Stimulated activated CD8-positive, alpha-beta memory T cell treated with anti-CD3 and anti-CD28 coated beads, Interleukin-12 subunit alpha, Interleukin-12 subunit beta, amount 100 ng/mL, for 1 hour (primary cell): ENCODE measurements at regions not wholly inside any gene's neighbourhood (a gene's known extent, or its start where the extent isn't known, plus 50 kb on each side); places are given as distances from the start of the nearest gene placed in this dataset.

Source experiments
- DNase-seq: peaks from one replicate; pipeline ENCODE4 v3.0.0-alpha.2; 2020; ENCODE audit warnings: low read depth

DNA sequence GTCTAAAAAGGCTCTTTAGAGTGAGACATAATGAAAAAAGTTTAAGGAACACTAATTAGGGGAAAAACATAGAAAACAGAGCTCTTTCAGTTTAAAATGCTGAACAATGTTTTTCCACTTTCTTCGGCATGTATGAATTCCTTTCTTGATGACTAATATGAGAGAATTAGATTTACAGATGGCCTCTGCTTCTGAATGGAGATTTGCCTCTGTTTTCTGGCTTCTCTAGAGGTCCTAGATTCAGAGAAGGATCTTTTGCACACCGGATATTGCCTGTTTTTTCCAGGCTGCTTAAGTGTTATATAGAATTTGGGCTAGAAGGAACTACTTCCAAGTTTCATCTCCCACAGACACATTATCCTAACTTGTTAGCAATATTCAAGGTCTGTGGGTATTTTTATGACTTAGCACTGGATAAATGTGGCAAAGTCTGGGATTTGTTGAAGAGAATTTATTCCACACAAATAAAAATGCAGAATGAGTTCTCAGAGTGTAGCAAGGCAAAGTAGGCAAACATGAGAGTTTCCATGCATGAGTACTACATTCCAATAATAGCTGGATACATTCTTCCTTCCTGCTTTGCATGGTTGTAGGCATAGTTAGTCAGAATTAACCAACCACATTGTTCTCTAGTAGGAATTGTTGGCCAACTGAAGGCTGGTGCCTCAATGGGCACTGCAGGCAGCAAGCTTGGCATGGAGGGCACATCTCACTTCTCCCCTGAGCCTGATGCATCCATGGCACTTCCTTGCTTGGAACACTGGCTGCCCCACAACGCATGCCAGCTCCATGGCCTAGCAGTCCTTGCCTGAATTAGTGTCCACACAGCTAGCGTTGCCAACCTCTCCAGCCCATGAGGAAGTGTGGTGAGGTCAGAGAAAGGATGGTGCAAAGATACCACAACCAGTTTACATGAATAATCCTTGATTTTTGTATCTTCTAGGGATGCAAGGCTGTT is 224.2 kb downstream of the CLIC5 start:
- no peak for DNase-seq

DNA sequence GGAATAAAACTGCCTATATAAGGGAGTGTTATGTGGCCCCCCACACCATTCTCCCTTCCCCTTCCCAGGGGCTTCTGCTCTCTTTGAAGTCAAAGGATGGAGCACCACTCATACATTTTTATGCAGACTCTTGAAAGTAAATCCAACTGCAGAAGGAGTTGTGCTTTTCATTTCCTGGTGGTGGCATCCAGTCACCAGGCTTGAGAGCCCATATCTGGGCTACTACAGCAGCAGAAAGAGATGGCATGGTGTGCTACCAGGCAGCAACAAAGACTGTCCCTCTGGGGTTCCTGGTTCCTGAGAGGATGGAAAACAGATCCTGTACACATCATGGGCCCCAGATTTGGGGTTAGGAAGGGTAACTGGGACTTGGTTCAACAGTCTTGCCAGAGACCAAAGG is 226.4 kb downstream of the CLIC5 start:
- no peak for DNase-seq

DNA sequence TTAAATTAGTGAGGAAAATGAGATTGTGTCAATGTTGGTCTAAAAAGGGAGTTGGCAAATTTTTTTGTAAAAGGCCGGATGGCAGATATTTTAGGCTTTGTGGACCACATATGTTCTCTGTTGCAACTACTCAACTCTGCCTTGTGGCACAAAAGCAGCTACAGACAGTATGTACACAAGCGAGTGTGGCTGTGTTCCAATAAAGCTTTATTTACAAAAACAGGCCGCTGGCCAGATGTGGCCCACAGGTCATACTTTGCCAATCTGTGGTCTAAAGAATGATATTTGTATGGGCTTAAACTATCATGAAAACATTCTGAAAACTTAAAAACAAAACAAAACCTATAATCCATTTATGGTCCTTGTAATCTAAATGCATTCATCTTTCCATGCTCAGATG is 228.3 kb downstream of the CLIC5 start:
- DNase-seq: no peak

DNA sequence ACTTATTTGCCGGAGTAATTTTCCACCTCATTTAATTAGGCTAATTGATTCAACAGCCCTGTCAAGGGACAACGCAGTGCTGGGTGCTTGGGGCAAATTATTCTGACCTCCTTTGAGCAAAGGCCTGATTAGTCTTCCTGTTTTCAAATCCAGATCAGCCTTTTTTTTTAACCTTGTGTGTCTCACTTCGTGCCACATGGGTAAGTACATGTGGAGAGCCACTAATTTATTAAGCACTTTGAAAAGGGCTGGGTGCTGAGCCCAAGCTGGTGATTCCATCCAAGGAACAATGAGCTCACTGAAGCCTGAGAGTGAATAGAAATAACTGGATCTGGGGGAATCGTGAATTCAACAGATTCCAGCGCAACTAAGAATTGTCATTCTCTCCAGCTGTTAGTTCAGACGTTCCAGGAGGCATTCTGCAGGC is 229.3 kb downstream of the CLIC5 start:
- DNase-seq: no peak

DNA sequence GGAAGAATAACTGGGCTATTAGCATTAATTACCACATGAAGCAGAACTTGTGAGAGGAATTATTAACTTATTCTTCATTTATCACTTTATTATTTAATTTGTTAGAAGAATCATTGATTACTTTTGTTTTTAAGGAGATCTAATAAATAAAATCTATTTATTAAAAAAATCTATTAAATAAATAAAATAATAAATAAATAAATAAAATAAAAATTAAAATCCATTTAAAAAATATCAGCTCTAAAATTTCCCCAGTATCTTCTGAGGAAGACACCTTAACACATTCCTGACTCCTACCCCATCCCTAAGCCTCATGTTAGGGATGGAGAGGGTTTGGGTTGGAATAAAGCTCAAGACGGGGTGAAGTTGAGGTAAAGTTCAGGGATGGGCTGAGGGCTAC is 231.4 kb downstream of the CLIC5 start:
- no peak for DNase-seq

DNA sequence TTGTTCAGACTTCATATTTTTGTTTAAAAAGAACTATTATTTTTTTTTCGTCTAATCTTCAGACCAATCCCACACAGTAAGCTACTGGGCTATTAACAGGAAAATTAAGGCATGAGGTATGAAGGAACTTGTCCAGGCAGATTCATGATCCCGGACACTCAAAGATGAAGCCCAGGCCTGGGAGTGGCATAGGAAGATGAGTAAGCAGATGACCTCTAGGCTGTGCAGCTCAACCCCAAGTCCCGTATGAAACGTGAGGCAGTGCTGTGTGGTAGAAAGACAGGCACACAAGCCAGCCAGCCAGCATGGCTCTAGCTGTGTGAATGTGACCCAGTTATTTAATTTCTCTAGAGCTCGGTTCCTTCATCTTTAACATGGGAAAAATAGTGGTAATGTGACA is 231.9 kb downstream of the CLIC5 start:
- no peak for DNase-seq

DNA sequence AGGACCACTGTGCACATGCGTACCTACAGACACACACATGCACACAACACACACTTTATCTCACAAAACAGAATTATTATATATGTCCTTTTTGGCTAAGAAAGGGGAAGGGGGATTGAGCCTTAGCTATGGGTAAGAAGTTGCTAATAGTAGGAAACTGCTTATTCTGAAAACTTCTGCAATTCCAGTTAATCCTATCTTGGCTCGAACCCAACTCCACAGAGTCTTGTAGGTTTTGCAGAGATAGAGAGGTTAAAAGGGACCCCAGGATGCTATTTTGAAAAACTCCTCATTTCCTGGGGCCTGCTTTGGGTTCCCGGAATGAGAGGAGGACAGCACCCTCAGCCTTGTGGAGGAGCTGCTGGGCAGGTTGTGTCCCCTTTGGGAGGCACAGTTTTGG is 233.8 kb downstream of the CLIC5 start:
- no peak for DNase-seq

DNA sequence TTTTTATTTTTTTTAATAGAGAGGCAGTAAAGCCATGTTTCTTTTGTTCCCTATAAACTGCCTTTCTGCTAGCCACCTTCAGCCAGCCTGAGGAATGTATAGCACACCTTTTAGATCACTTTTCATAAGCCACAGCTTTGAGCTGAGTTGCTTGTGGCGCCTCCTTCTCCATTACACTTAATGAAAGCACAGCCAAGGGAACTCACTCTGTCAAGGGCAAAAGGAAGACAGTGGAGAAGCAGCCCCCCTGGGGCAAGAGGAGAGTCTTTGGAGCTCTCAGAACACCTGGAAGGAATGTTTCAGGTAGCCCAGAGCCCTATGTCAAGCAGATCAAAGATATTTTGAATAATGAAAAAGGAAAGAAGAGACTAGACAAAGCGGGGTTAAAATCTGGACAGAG is 235.1 kb downstream of the CLIC5 start:
- no peak for DNase-seq

DNA sequence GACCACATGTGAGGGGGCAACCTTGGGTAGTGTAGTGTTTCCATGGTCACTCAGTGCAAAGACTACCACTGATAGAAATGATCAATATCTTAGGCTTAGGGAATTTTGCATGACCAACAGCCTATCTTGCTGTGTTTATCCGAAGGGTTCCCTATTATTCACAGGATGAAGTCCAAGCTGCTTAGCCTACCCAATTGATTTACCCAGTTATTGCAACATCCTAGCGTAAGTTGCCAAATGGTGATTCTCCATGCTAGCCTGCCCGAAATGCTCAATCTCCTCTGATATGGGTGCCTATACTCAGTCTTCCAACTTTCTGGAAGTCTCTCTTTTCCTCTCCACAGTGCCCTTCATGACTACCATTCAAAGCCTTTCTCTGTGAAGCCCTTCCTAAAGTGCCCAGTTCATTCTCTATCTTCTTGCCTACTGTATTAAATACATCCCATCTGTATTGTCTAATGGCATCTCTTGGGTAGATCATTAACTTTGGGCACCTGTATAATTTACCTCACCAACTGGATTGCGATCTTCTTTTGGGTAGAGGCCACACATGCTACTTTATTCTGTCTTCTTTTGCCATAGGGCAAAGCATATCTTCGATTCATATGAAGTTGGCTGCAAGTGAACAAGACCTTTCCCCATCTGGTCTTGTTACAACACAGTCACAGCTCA is 240.5 kb downstream of the CLIC5 start:
- DNase-seq: no peak

DNA sequence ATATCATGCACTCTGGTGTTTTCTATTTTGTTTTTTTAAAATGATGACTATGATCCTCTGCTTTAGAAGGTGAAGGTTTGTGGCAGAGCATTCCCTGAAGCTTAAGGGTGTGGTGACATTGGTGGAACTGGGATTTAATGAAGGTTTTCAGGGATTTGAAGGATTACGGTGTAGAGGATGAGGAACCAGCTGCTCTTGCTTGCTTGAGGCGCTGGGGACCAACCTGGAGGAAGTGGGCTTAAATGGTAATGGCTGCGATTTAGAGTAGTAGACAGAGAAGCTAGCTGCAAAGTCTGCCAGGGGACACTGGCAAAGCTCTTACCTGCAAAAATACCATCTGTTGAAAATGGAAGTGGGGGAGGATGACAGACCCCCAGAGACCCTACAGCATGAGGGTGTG is 241.8 kb downstream of the CLIC5 start:
- no peak for DNase-seq

DNA sequence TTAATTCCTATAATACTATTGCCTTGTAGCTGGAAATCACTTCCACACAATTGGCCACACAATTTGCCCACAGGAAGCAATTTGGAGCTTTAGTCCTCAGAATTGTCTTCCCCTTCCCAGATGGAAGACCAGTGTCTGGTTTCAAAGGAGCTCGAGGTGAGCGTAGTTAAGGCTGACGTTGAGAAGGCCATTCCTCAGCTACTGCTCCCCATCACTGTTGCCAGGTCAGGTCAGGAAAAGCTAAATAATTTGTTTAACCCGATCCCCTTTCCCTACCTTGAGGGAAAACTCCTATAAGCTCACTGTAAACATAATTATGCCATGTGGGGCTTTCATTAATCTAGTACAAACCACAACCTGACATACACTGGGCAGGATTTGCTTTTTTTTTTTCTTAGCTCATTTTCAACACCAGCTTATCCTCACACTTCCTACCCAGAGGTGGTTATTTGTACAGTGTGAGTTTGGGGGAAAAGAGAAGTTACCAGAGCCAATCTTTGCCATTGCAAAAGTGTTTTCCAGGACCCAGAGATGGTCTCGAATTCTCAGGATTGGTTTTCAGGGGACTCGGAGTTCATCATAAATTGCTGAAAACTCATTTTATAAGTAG is 242.7 kb downstream of the CLIC5 start:
- DNase-seq: no peak

DNA sequence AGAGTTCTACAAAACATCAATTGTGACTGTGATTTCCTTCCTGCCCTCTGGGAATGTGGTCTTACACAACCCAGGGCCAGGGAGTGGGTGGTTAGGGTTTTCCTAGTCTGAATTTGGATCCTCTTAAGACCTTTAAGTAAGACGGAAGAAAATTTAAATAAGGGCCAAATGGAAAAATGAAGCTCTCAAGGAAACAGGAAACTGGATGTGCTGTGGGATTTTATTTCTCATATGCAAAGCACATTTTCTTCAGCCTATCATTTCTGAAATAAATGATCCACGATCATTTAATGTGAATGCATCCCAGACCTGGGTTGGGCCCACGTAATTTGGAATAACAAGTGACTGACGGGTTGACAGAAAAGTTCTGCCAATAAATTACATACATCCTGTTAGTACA is 243.6 kb downstream of the CLIC5 start:
- DNase-seq: no peak

DNA sequence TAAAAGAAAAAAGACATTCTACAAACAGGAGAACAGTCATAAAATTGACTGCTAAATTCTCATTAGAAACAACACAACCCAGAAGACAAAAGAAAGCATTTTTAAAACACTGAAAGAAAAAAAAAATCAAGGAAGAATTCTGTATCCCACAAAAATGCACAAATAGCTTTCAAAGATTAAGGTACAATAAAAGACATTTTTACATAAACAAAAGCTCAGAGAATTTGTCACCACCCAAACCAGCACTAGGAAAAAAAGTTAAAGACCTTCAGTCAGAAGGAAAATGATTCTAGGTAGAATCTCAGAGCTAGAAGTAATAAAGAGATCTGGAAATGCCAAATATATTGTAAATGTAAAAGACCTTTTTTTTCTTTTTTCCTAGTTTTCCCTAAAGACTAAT is 252.4 kb downstream of the CLIC5 start:
- no peak for DNase-seq

DNA sequence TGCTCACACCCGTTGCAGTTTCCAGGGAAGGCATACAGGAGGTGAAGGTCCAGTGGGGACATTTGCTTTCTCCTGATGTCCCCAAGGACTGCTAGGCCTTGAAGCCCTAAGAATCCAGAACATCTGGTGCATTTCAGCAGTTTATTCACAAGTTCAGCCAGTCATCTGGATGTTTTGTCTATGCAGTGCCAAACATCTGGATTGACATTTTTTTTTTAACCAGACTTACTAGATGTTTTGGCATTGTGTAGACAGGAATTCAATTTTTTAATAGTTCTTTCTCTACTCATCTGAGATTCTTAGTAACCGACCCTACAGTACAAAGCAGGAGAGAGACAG is 256.2 kb downstream of the CLIC5 start:
- no peak for DNase-seq

DNA sequence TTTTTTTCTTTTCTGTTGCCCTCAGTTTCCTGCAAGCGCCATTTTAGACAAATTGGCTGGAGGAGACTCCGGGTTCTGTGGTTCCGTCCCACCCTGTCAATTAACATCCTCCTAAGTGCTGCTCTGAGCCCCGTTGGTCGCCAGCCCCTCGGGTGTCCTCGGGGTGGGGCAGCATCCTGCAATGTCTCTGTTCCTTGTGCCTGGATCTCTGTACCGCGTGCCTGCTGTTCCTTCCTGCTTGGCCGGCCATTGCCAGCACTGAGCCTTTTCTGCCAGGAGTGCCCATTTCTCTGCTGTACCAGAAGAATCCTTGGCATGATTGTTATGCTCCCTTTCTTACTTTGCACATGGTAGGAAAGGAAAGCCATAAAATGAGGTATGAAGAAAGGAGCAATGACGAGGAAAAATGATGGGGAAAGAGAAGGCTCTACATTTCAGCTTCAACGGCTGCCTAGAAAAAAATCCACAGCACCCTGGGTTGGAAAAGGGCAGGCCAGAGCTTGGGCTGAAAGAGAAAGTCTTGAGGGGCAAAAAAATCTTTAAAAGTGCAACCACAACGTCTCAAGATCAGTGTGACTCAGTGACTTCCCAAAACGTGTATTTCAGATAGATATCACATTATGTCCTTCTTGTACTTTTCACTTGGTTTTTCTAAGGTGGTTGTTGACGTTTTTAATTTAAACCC is 256.7 kb downstream of the CLIC5 start:
- DNase-seq: no peak

DNA sequence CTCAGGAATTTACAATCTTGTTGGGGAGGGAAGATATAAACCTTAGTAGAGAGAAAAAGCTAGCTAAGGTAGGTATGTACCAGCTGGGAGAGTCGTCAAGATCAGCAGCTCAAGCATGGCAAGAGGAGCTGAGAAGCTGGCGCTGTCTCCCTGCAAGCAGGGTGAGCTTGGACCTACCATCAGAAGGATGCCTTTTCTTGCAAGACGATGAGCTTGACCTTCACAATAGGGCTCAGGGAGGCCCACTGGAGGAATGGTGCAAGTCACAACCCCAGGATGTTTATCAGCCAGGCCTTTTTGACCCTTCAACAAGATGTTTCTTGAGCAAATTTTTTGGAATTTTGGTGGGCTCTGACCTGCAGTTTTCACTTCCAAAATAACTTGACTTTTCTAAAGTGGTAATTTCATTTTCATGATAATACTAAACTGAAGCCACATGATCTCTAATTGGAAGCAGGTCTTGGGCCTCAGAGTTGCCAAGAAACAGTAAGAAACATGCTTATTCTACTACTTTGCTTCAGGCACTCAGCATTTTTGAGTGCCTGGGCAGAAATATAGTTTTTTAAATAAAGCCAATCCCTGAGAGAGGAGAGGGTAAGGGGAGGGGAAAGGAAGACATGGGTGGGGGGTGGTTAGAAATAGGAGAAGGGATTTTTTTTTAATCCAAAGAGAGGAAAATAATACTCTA is 258.1 kb downstream of the CLIC5 start:
- DNase-seq: no peak

DNA sequence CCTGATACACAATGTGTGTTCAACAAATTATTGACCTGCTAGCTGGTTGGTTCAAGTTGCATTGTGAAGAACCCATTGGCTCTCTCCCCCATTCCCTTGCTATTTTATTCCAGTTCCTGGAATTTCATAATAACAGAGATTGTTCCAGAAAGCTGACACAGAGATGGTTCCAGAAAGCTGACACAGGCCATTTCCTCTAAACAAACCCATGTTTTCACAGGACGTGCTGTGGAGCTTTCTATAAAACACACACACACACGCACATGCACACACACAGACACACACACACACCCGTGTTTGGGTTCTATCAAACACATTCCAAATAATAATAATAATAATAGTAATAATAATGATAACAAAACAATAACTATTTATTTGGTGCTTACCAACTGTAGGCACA is 259.1 kb downstream of the CLIC5 start:
- DNase-seq: no peak

DNA sequence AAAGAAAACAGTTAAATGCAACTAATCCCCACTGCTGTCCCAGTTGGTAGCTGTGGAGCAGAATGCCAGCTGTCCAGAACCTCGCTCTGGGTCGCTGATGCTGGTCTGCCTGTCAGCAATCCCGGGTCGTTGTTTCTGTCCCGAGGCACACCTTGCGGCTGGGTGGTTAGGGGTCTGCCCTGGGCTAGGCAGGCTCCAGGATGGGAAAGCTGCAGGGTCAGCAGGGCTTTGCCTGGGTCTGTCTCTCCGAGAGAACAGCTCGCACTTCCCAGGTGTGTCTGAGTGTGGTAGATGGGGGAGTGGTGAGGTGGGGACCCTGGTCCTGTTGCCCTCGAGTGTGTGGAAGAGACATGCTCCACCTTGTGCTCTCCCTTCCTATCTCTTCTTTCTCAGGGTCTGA is 261.2 kb downstream of the CLIC5 start:
- no peak for DNase-seq

DNA sequence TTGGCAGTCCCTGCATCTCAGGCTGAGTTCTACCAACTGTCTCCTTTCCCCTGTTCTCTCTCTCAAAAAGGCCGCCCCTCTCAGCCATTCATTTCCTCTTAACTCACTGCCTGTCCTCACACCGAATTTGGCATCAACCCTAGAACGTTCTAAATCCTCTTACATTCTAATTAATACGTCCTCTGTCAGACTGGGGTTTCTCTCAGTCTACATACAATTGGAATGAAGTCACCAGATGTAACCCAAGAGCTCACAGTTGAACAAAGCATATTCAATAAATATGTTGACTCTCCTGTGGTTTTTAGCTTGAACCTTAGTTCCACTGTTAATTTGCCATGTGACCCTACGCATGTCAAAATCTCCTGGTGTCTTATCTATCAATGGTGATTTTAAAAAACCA is 269.6 kb downstream of the CLIC5 start:
- DNase-seq: no peak

DNA sequence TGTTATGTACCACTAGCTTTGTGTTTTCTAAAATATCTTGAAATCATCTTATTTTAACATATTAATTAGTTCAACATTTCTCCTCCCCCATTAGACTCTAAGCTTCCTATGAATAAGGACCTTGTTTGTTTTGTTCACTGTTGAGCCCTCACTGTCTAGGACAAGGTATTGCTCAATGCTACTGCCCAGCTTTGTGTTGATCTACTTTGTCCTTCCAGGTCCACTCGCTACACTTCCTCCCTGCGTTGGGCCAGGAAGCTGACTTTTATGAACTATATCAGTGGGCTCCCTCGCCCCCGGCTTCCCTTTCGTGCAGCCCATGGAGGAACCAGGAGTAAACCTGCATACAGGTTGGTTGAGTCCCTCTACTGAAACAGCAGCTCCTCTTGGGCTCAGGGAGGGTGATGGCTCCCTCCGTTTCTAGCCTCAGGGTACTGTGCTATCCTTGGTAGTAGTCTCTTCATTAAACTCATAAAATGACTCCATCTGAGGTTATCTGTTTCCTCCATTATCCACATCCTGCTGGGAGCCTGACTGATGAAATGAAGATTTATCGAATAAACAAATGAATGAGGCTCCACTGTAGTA is 272.5 kb downstream of the CLIC5 start:
- DNase-seq: no peak

DNA sequence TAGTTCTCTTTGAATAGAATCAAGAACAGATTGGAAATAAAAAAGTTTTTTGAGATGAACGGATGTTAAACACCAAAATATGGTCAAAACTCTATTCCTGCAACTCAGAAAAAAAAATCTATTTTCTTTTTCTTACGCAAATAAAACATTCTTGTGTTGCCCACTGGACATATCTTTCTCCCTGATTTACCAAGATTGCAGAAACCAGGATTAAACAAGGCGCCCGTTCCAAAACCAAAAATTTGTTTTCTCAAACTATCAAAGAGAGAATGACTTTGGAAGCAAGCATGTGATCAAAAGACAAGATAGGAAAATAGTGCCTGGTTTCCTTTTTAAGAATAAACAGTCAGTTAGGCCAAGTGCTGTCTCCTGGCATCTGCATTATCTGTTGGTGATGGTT is 273.1 kb downstream of the CLIC5 start:
- no peak for DNase-seq
